ENCODE measurements at regions not wholly inside any gene's neighbourhood (a gene's known extent, or its start where the extent isn't known, plus 50 kb on each side); places are given as distances from the start of the nearest gene placed in this dataset.
"Not testable (repeated sequence)": the region's sequence is repeated elsewhere in the genome, so short reads cannot be mapped to it uniquely, and the experiment has no call there.

DNA sequence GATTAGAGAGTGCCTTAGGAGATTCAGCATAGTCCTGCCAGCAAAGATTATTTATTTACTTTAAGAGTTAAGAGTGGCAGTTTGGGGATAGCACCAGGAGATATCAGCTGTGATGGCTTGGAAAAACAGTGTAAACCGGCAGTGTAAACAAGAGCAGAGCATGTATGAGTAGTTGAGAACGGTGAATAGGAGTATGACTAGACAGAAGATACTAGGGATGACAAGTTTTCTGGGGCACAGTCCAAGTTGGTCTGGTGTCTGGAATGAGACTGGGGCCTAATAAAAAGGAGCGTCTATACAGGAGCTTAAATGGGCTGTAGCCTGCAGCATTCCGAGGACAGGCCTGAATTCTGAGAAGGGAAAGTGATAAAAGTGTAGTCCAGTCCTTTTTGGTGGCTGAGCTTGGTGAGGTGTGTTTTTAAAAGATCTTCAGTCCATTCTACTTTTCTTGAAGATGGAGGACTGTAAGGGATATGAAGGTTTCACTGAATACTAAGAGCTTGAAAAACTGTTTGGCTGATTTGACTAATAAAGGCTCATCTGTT, 117.8 kb downstream of the TLR5 start:
- WGBS (ENCODE audit: low lambda C conversion rate): 50% methylated on average over 4 of the region's 4 CpGs
- H3K4me2 ChIP-seq; H3K9ac ChIP-seq; H3K9me2 ChIP-seq; H4K20me1 ChIP-seq (ENCODE audit: insufficient read depth); H3K9me3 ChIP-seq; H3K4me3 ChIP-seq (ENCODE audit: low read depth in 2 of 2, low read length in 1 of 2); H3K27ac ChIP-seq (ENCODE audit: low read depth in 2 of 2, low read length in 1 of 2); H3F3A ChIP-seq (replicated peaks; ENCODE audit: insufficient read depth); H3K27me3 ChIP-seq (ENCODE audit: insufficient read depth); DNase-seq; H2AFZ ChIP-seq (ENCODE audit: low read depth); POLR2A ChIA-PET; H3K36me3 ChIP-seq (replicated peaks in 1 of 2; ENCODE audit: control insufficient read depth in 1 of 2, insufficient read depth in 2 of 2, low read length in 1 of 2); H3K79me2 ChIP-seq (ENCODE audit: insufficient read depth): not testable (repeated sequence)
- CTCF ChIA-PET: interaction anchor here (0.6 kb wide), 1 partner anchor 43 kb away, joined by 3 read pairs; no protein-coding TSS in a partner anchor
- H3K4me1 ChIP-seq (ENCODE audit: control insufficient read depth in 1 of 2, insufficient read depth in 2 of 2, low read depth in 1 of 2, low read length in 1 of 2): peaks cover 0 to 16% of the 10 kb centered on the region in 2 experiments; a peak in 1 of 4 replicates

DNA sequence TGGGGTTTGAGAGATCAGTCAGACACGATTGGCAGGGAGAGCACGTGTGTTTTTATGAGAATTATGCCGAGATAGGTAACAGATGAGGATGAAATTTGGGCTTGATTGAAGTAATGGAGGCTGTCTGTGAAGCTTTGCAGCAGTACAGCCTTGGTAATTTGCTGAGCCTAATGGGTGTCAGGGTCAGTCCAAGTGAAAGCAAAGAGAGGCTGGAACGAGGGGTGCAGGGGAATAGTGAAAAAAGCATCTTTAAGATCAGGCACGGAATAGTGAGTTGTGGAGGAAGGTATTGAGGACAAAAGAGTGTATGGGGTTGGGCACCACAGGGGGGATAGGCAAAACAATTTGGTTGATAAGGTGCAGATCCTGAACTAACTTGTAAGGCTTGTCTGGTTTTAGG, 116.4 kb downstream of the TLR5 start:
- DNase-seq; H3K79me2 ChIP-seq (ENCODE audit: insufficient read depth); CTCF ChIA-PET; POLR2A ChIA-PET; H3K9me2 ChIP-seq; H4K20me1 ChIP-seq (ENCODE audit: insufficient read depth); H3K9me3 ChIP-seq; H2AFZ ChIP-seq (ENCODE audit: low read depth); H3K27me3 ChIP-seq (ENCODE audit: insufficient read depth); H3K4me2 ChIP-seq; H3K4me3 ChIP-seq (ENCODE audit: low read depth in 2 of 2, low read length in 1 of 2); H3K9ac ChIP-seq; H3K27ac ChIP-seq (ENCODE audit: low read depth in 2 of 2, low read length in 1 of 2); H3K36me3 ChIP-seq (replicated peaks in 1 of 2; ENCODE audit: control insufficient read depth in 1 of 2, insufficient read depth in 2 of 2, low read length in 1 of 2); H3F3A ChIP-seq (replicated peaks; ENCODE audit: insufficient read depth): not testable (repeated sequence)
- 74% methylated on average over 5 of the region's 5 CpGs for WGBS (ENCODE audit: low lambda C conversion rate)
- H3K4me1 ChIP-seq (ENCODE audit: control insufficient read depth in 1 of 2, insufficient read depth in 2 of 2, low read depth in 1 of 2, low read length in 1 of 2): peaks cover 0 to 26% of the 10 kb centered on the region in 2 experiments; a peak in 1 of 4 replicates

DNA sequence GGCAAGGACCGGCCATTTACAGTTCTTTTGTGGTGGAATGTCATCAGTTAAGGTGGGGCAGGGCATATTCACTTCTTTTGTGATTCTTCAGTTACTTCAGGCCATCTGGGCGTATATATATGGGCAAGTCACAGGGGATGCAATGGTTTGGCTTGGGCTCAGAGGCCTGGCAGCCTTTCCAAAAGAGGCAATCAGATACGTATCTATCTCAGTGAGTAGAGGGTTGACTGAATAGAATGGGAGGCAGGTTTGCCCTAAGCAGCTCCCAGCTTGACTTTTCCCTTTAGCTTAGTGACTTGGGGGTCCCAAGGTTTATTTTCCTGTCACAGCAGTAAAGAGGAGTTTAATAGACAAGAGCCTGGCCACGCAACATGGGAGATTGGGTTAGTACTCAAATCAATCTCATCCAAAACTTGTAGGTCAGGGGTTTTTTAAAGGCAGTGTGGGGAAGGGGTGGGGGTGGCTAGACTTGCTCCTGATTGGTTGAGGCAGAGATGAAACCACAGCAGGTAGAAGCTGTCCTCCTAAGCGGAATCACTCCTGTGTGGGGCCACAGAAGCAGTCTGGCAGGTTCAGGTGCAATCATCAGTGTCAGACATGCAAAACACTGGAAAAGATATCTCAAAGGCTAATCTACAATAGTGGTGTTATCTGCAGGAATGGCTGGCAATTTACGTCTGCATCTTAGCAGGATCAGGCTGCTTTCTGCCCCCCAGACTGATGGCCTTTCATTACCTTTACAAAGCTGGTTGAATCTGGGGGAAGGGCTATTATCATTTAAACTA, 112.9 kb downstream of the TLR5 start:
- H3K9ac ChIP-seq: no peak overlapping the region
- no peak overlapping the region for H2AFZ ChIP-seq (ENCODE audit: low read depth)
- no peak for DNase-seq
- CTCF ChIA-PET: interaction anchor here (1.1 kb wide), 1 partner anchor 10 kb away, joined by 3 read pairs; no protein-coding TSS in a partner anchor
- H3K79me2 ChIP-seq (ENCODE audit: insufficient read depth): no peaks in the 10 kb centered on the region
- WGBS (ENCODE audit: low lambda C conversion rate): 71% methylated on average over 6 of the region's 6 CpGs
- H3K4me3 ChIP-seq (ENCODE audit: low read depth in 2 of 2, low read length in 1 of 2): no peak overlapping the region
- no peak overlapping the region for H3K4me2 ChIP-seq
- H3K9me2 ChIP-seq: no peaks in the 10 kb centered on the region
- H3K4me1 ChIP-seq (ENCODE audit: control insufficient read depth in 1 of 2, insufficient read depth in 2 of 2, low read depth in 1 of 2, low read length in 1 of 2): peaks cover 0 to 11% of the 10 kb centered on the region in 2 experiments; a peak in 1 of 4 replicates
- POLR2A ChIA-PET: no interaction called here
- no peak for TF ChIP-seq ELF1 (IDR thresholded peaks at IDR 0.05)
- peak; percentile 41 for TF ChIP-seq GATA2 (CRISPR knock-in tag; IDR thresholded peaks at IDR 0.05)
- no peaks in the 10 kb centered on the region for H3K36me3 ChIP-seq (replicated peaks in 1 of 2; ENCODE audit: control insufficient read depth in 1 of 2, insufficient read depth in 2 of 2, low read length in 1 of 2)
- H3F3A ChIP-seq (replicated peaks; ENCODE audit: insufficient read depth): no peaks in the 10 kb centered on the region
- H3K27ac ChIP-seq (ENCODE audit: low read depth in 2 of 2, low read length in 1 of 2): no peak overlapping the region
- no peaks in the 10 kb centered on the region for H3K9me3 ChIP-seq
- no peaks in the 10 kb centered on the region for H4K20me1 ChIP-seq (ENCODE audit: insufficient read depth)
- no peaks in the 10 kb centered on the region for H3K27me3 ChIP-seq (ENCODE audit: insufficient read depth)

DNA sequence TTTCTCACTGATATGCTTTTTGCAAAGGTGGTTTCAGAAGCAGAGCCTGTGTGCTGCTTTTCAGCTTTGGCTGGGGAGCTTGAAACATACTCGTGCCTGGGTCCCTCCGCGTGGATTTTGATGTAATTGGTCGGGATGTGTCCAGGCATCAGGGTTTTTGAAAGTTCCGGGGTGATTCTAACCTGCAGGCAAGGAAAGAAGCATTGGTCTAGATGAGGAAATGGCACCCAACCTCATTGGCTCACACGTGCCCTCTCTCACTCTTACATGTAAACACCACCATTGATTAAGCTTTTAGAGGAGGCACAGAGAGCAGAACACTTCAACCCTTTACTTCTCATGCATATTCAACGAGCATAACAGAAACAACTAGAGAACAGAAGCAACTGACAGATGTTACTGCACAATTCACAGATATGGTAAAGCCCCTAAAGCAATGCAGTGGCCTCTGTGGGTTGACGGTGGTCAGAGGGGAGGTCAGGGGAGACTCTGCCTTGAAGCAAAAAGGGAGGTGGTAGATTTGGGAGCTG, 112.1 kb downstream of the TLR5 start:
- Histone ChIP-seq H3K36me3 (replicated peaks in 1 of 2; ENCODE audit: control insufficient read depth in 1 of 2, insufficient read depth in 2 of 2, low read length in 1 of 2) (no peaks in the 10 kb centered on the region), H3K4me1 (ENCODE audit: control insufficient read depth in 1 of 2, insufficient read depth in 2 of 2, low read depth in 1 of 2, low read length in 1 of 2) (peaks cover 0 to 11% of the 10 kb centered on the region in 2 experiments; a peak in 1 of 4 replicates), H3K9ac (no peak overlapping the region), H3K9me2 (no peaks in the 10 kb centered on the region), H3K27me3 (ENCODE audit: insufficient read depth) (no peaks in the 10 kb centered on the region), H2AFZ (ENCODE audit: low read depth) (no peak overlapping the region), H4K20me1 (ENCODE audit: insufficient read depth) (no peaks in the 10 kb centered on the region), H3K4me3 (ENCODE audit: low read depth in 2 of 2, low read length in 1 of 2) (no peak overlapping the region), H3F3A (replicated peaks; ENCODE audit: insufficient read depth) (no peaks in the 10 kb centered on the region), H3K4me2 (no peak overlapping the region), H3K79me2 (ENCODE audit: insufficient read depth) (no peaks in the 10 kb centered on the region), H3K9me3 (no peaks in the 10 kb centered on the region), H3K27ac (ENCODE audit: low read depth in 2 of 2, low read length in 1 of 2) (no peak overlapping the region)
- WGBS (ENCODE audit: low lambda C conversion rate): 81% methylated on average over 8 of the region's 8 CpGs
- CTCF ChIA-PET: interaction anchor here (0.7 to 1.1 kb wide), 2 partner anchors 9 to 93 kb away, joined by 3 read pairs; no protein-coding TSS in a partner anchor
- DNase-seq: no peak
- POLR2A ChIA-PET: no interaction called here
- no peak for TF ChIP-seq FOSL2 (IDR thresholded peaks at IDR 0.05; ENCODE audit: borderline replicate concordance, low read depth)
- TF ChIP-seq, protein P1, sequence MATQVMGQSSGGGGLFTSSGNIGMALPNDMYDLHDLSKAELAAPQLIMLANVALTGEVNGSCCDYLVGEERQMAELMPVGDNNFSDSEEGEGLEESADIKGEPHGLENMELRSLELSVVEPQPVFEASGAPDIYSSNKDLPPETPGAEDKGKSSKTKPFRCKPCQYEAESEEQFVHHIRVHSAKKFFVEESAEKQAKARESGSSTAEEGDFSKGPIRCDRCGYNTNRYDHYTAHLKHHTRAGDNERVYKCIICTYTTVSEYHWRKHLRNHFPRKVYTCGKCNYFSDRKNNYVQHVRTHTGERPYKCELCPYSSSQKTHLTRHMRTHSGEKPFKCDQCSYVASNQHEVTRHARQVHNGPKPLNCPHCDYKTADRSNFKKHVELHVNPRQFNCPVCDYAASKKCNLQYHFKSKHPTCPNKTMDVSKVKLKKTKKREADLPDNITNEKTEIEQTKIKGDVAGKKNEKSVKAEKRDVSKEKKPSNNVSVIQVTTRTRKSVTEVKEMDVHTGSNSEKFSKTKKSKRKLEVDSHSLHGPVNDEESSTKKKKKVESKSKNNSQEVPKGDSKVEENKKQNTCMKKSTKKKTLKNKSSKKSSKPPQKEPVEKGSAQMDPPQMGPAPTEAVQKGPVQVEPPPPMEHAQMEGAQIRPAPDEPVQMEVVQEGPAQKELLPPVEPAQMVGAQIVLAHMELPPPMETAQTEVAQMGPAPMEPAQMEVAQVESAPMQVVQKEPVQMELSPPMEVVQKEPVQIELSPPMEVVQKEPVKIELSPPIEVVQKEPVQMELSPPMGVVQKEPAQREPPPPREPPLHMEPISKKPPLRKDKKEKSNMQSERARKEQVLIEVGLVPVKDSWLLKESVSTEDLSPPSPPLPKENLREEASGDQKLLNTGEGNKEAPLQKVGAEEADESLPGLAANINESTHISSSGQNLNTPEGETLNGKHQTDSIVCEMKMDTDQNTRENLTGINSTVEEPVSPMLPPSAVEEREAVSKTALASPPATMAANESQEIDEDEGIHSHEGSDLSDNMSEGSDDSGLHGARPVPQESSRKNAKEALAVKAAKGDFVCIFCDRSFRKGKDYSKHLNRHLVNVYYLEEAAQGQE (IDR thresholded peaks at IDR 0.05; ENCODE audit: low read depth, low read length): no peak
- TF ChIP-seq FOXM1 (IDR thresholded peaks at IDR 0.05; ENCODE audit: low read depth): no peak
- TF ChIP-seq RFX5 (IDR thresholded peaks at IDR 0.05; ENCODE audit: low read length): no peak
- TF ChIP-seq FOXJ3 (CRISPR knock-in tag; IDR thresholded peaks at IDR 0.05): no peak
- TF ChIP-seq TEAD4 (IDR thresholded peaks at IDR 0.05; ENCODE audit: borderline replicate concordance, insufficient read depth): no peak
- no peak for TF ChIP-seq GATA2 (CRISPR knock-in tag; IDR thresholded peaks at IDR 0.05)
- TF ChIP-seq RCOR1 (IDR thresholded peaks at IDR 0.05; ENCODE audit: low read length): no peak
- no peak for TF ChIP-seq TCF12 (IDR thresholded peaks at IDR 0.05)
- TF ChIP-seq RXRA (IDR thresholded peaks at IDR 0.05; ENCODE audit: borderline replicate concordance, low read depth): no peak
- TF ChIP-seq GABPA (IDR thresholded peaks at IDR 0.05; ENCODE audit: low read depth): no peak
